AG09309 (cell line): ENCODE measurements at regions not wholly inside any gene's neighbourhood (a gene's known extent, or its start where the extent isn't known, plus 50 kb on each side); places are given as distances from the start of the nearest gene placed in this dataset.

ENCODE experiments used
- DNase-seq: peaks from one replicate; pipeline ENCODE4 v3.0.0-alpha.2; 2010; ENCODE audit warnings: low read depth
- H3K4me3 ChIP-seq: 2 replicates; pipeline ENCODE4 v1.5.1; 2011; ENCODE audit warnings: mild to moderate bottlenecking, low read depth, low read length, moderate library complexity; ENCODE audit not compliant: control insufficient read depth
- TF ChIP-seq, protein P1 (sequence below): IDR thresholded peaks from 2 replicates; pipeline ENCODE4 v1.5.1; 2011; ENCODE audit warnings: mild to moderate bottlenecking, low read depth, low read length, inconsistent platforms; ENCODE audit not compliant: insufficient read depth, control insufficient read depth; ENCODE audit errors: missing control alignments

DNA sequence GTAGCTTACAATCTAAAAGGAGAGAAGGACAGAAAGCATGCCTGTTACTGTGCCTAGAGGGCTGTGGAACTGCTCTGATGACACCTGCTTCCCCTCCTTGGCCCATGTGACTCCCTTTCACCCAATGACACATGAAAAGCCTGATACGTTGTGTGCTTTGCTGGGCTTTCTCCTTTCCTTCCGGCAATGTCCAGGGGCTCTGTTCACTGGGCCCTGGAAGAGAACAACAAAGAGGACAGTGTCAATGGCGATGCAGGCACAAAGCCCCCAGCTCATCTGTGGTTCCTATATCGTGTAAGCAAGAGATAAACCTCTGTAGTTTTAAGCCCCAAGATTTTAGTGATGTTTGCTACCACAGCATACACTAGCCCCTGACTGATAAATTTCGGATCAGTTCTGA lies 306.1 kb downstream of the ABCC12 start:
- H3K4me3 ChIP-seq = no peak overlapping the region
- TF ChIP-seq, protein P1, sequence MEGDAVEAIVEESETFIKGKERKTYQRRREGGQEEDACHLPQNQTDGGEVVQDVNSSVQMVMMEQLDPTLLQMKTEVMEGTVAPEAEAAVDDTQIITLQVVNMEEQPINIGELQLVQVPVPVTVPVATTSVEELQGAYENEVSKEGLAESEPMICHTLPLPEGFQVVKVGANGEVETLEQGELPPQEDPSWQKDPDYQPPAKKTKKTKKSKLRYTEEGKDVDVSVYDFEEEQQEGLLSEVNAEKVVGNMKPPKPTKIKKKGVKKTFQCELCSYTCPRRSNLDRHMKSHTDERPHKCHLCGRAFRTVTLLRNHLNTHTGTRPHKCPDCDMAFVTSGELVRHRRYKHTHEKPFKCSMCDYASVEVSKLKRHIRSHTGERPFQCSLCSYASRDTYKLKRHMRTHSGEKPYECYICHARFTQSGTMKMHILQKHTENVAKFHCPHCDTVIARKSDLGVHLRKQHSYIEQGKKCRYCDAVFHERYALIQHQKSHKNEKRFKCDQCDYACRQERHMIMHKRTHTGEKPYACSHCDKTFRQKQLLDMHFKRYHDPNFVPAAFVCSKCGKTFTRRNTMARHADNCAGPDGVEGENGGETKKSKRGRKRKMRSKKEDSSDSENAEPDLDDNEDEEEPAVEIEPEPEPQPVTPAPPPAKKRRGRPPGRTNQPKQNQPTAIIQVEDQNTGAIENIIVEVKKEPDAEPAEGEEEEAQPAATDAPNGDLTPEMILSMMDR = no peak
- no peak for DNase-seq

DNA sequence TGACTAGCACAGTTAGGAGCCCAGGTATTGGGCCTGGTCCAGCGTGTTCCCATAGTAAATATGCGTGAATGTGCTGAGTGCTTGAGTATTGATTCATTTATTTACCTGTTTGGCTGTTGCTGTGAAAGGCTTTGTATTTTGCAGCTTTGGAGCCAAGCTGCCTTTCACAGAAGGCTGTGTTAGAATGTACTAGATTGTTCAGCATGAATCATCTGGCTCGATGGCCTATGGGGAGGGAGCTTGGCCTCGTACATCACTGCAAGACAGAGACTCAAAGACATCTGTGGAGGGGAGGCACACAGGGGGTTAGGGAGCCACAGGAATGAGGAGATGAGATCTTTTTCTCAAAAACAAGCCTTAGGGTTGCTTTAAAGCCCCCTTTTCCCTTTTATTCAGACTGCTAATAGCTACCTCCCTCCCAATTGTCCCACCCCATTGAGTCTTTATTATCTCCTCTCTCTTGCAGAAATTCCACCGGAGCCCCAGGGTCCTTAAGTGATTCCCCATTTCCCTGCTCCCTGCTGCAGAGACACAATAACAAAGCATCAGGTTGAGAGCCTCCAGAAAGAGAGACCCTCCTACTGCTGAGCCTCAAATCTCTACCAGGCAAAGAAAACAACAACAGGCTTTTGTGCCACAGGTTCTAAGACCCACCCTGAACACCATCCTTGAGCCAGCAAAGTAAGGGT lies 307.2 kb downstream of the ABCC12 start:
- no peak for DNase-seq
- TF ChIP-seq, protein P1 = no peak
- H3K4me3 ChIP-seq = no peak overlapping the region

DNA sequence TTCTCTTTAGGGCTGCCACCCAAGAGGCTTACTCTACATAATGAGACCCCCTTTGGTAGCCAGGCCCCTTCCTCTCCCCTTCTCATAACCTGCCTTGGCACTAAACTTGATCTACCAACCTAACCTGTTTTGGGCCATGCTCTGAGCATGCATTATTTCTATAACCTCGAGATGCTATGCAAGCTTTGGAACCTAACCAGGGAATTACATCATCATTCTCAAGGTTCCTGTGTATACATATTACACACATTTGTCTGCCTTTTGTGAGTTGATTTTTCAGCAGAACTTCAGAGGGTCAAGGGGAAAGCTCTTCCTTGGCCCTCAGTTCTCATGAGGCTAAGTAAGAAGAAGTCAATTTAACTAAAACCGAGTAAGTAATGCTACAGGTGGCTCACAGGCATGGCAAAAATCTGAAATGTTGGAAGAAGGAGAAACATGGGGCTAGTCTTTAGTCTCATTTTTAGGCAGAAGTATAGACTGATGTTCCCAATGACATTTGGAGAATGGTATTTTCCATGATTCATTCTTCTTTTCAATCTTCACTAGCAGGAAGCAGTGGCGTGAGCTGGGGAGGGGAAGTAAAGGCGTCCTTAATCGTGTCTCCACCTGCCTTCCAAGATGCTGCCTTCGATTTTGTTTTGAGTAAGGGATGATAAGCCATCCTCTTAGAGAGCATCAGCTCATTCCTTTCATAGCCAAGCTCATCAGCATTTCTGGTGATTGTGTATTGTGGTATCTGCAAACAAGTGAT lies 308.4 kb downstream of the ABCC12 start:
- DNase-seq = no peak
- TF ChIP-seq, protein P1 = no peak
- no peak overlapping the region for H3K4me3 ChIP-seq

DNA sequence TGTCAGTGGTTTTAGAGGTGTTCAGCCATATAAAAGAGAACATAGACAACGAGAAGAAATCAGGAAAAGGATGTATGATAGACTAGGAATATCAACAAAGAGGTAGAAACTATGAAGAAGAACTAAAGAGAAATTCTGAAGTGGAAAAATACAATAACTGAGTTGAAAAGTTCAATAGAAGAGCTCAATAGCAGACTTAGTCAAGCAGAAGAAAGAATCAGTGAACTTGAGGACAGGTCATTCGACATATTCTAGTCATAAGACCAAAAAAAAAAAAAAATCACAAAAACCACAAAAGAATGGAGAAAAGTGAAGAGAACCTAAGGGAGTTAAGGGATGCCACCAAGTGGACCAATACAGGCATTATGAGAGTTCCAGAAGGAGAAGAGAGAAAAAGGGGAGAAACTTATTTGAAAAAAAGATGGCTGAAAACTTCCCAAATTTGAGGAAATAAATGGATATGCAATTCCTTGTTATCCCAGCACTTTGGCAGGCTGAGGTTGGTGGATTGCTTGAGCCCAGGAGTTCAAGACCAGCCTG lies 321.2 kb downstream of the ABCC12 start:
- DNase-seq = no peak
- TF ChIP-seq, protein P1 = no peak
- H3K4me3 ChIP-seq = no peak overlapping the region

DNA sequence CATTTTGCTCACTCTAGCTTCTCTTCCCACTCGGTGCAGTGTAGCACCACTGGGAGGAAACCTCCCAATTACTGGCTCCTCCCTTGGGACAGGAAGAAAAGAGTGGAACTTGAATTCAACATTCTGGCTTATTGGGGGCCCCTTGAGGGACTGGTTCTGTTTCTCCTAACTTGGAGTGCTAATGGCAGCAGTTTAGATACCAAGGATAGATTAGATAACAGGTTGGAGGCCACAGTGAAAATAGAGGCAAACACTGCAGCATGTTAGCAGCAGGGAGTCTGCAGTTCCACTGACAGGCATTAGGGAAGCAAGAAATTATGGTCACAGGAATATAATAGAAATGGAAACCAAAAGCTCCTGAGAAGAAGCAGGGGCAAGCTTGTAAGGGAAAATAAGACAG lies 322.0 kb downstream of the ABCC12 start:
- no peak overlapping the region for H3K4me3 ChIP-seq
- TF ChIP-seq, protein P1 = no peak
- DNase-seq = no peak

DNA sequence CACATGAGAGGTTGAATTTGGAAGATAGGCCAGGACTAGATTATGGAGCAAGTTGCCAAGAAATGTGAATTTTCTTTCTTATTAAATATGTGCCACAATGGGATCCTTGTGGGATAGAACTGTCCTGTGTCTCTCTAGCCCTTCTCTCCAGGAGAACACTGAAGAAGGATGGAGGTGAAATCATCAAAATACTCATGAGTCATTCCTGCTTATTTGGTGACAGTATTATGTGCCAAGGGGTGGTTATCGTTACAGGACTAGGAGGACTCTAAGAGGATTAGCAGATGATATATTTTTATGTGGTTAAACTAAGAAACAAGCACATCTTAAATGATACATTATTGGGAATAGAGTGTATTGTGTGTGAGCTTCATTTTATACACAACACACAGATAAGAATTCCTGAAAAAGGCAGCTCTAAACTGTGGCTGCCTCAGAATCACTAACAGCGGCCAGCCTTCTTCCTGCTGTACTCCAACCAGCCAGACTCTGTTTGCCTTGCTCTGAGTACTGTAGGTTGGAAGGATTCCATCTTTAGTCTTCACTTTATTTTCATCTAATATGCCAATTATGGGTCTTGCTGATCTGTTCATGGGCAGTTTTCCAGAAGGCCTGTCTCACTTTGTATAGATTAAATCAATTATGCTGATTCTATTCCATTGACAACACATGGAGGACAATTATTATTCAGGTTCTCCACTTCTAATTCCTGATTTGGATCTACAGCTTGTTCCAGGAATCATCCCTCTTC lies 325.8 kb downstream of the ABCC12 start:
- no peak overlapping the region for H3K4me3 ChIP-seq
- no peak for DNase-seq
- TF ChIP-seq, protein P1 = no peak
